Trophoblast cell (in vitro differentiated cells and primary cell): ENCODE measurements at regions not wholly inside any gene's neighbourhood (a gene's known extent, or its start where the extent isn't known, plus 50 kb on each side); places are given as distances from the start of the nearest gene placed in this dataset.
A peak's percentile ranks its signal among the peaks of the same experiment; 100 is the strongest.

Experiments used
- DNase-seq, 2 donors: peaks; one replicate each; pipeline ENCODE4 v3.0.0-alpha.2; 2016
- H2AFZ ChIP-seq: 2 replicates; pipeline ENCODE4 v1.6.1; 2013; ENCODE audit warnings: low read length, moderate library complexity, mild to moderate bottlenecking; ENCODE audit not compliant: insufficient read depth, poor library complexity
- H2AK5ac ChIP-seq: 2 replicates; pipeline ENCODE4 v1.6.1; 2013; ENCODE audit warnings: mild to moderate bottlenecking, low read length
- H2BK120ac ChIP-seq: 2 replicates; pipeline ENCODE4 v1.6.1; 2013; ENCODE audit warnings: low read length, mild to moderate bottlenecking, moderate library complexity; ENCODE audit not compliant: insufficient read depth, poor library complexity
- H2BK12ac ChIP-seq: 2 replicates; pipeline ENCODE4 v1.6.1; 2013; ENCODE audit warnings: mild to moderate bottlenecking, low read length, moderate library complexity
- H2BK5ac ChIP-seq: 2 replicates; pipeline ENCODE4 v1.6.1; 2013; ENCODE audit warnings: low read length, low read depth, moderate library complexity, mild to moderate bottlenecking; ENCODE audit not compliant: poor library complexity
- H3K14ac ChIP-seq: 2 replicates; pipeline ENCODE4 v1.6.1; 2013; ENCODE audit warnings: mild to moderate bottlenecking, low read length
- H3K18ac ChIP-seq: 2 replicates; pipeline ENCODE4 v1.6.1; 2013; ENCODE audit warnings: mild to moderate bottlenecking, low read length
- H3K23ac ChIP-seq: 2 replicates; pipeline ENCODE4 v1.6.1; 2013; ENCODE audit warnings: low read length
- H3K27ac ChIP-seq: 2 replicates; pipeline ENCODE4 v1.5.1; 2013; ENCODE audit warnings: low read depth, mild to moderate bottlenecking, inconsistent platforms, low read length, moderate library complexity
- H3K27me3 ChIP-seq: 2 replicates; pipeline ENCODE4 v1.6.1; 2013; ENCODE audit warnings: inconsistent platforms, mild to moderate bottlenecking, low read length, moderate library complexity; ENCODE audit not compliant: insufficient read depth
- H3K36me3 ChIP-seq, 2 experiments: 1 replicate in 1 of 2; 2 replicates in 1 of 2; pipeline ENCODE4 v1.6.1; 2013; ENCODE audit warnings: low read length in 2 of 2, mild to moderate bottlenecking in 2 of 2, moderate library complexity in 1 of 2; ENCODE audit not compliant: insufficient read depth in 2 of 2, control insufficient read depth in 1 of 2
- H3K4ac ChIP-seq: 2 replicates; pipeline ENCODE4 v1.6.1; 2013; ENCODE audit warnings: low read depth, mild to moderate bottlenecking, low read length, moderate library complexity
- H3K4me1 ChIP-seq, 2 experiments: 1 replicate in 1 of 2; 2 replicates in 1 of 2; pipeline ENCODE4 v1.6.1; 2013; ENCODE audit warnings: low read length in 2 of 2, mild to moderate bottlenecking in 2 of 2, moderate library complexity in 1 of 2; ENCODE audit not compliant: insufficient read depth in 2 of 2, control insufficient read depth in 1 of 2
- H3K4me2 ChIP-seq: 2 replicates; pipeline ENCODE4 v1.6.1; 2013; ENCODE audit warnings: inconsistent platforms, mild to moderate bottlenecking, low read length, moderate library complexity
- H3K4me3 ChIP-seq: 2 replicates; pipeline ENCODE4 v1.5.1; 2013; ENCODE audit warnings: mild to moderate bottlenecking, low read depth, low read length, inconsistent platforms
- H3K79me1 ChIP-seq: one replicate; pipeline ENCODE4 v1.6.1; 2013; ENCODE audit warnings: low read length
- H3K79me2 ChIP-seq: 2 replicates; pipeline ENCODE4 v1.6.1; 2013; ENCODE audit warnings: low read length, mild to moderate bottlenecking; ENCODE audit not compliant: control insufficient read depth, insufficient read depth, poor library complexity
- H3K9ac ChIP-seq: 2 replicates; pipeline ENCODE4 v1.6.1; 2013; ENCODE audit warnings: mild to moderate bottlenecking, low read length
- H3K9me3 ChIP-seq: 2 replicates; pipeline ENCODE4 v1.6.1; 2013; ENCODE audit warnings: low read depth, mild to moderate bottlenecking, control low read depth, inconsistent platforms, low read length; ENCODE audit not compliant: insufficient read depth
- H4K12ac ChIP-seq: 2 replicates; pipeline ENCODE4 v1.6.1; 2013; ENCODE audit warnings: low read depth, mild to moderate bottlenecking, low read length, moderate library complexity
- H4K8ac ChIP-seq: 2 replicates; pipeline ENCODE4 v1.6.1; 2013; ENCODE audit warnings: low read depth, mild to moderate bottlenecking, low read length, moderate library complexity
- H4K91ac ChIP-seq: one replicate; pipeline ENCODE4 v1.6.1; 2013; ENCODE audit warnings: low read depth, mild to moderate bottlenecking, low read length, moderate library complexity
- WGBS: extraction: QIAGEN DNeasy Blood & Tissue Kit; methylation state at CpG from one replicate; pipeline ENCODE4 v1.1.7; 2013; ENCODE audit warnings: missing lambda C conversion rate; ENCODE audit not compliant: insufficient read length, insufficient coverage; ENCODE audit errors: extremely low coverage; 5-methylcytosine and 5-hydroxymethylcytosine counted together

DNA sequence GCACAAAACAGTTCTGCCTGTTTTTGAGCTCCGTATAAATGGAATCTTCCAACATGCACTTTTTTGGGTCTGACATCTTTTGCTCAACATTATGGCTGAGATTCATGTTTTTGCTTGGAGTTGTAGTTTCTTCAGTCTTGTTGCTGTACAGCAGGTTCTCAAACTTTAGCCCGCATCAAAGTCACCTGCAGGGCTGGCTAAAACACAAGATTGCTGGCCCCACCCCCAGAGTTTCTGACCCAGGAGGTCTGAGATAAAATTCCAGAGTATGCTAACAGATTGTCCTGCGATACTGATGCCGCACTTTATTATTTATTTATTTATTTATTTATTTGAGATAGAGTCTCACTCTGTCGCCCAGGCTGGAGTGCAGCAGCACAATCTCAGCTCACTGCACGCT is 79.8 kb upstream of the WASF3 start:
- Histone ChIP-seq H3K36me3 (no peaks in the 10 kb centered on the region), H4K91ac (peak overlapping the region; percentile 83), H3K9ac (no peak overlapping the region), H3K18ac (no peak overlapping the region), H2BK120ac (peak overlapping the region; percentile 82), H3K9me3 (peaks cover 2% of the 10 kb centered on the region), H3K27me3 (no peaks in the 10 kb centered on the region), H3K4me2 (no peak overlapping the region), H3K14ac (no peak overlapping the region), H3K4ac (no peak overlapping the region), H2BK12ac (peak overlapping the region; percentile 58), H3K4me3 (no peak overlapping the region), H3K23ac (no peak overlapping the region), H3K27ac (peak overlapping the region; percentile 92), H4K8ac (no peak overlapping the region), H2BK5ac (peak overlapping the region; percentile 74), H2AK5ac (no peak overlapping the region), H3K4me1 (peaks cover 17 to 27% of the 10 kb centered on the region in 2 experiments), H2AFZ (no peak overlapping the region), H4K12ac (no peak overlapping the region), H3K79me1 (peaks cover 26% of the 10 kb centered on the region), H3K79me2 (peaks cover 7% of the 10 kb centered on the region)
- DNase-seq: peak; percentile 76 to 89
- no CpG with 5 or more reads among the region's 6 CpGs for WGBS

GRCh38 chr13:26480246-26480855 is 77.1 kb upstream of the WASF3 start:
- H4K12ac ChIP-seq: peak overlapping the region; percentile 25
- H3K4me3 ChIP-seq: no peak overlapping the region
- no peak overlapping the region for H3K23ac ChIP-seq
- H3K4ac ChIP-seq: no peak overlapping the region
- no peak overlapping the region for H2AK5ac ChIP-seq
- peak overlapping the region; percentile 94 for H4K91ac ChIP-seq
- peak overlapping the region; percentile 92 for H2BK12ac ChIP-seq
- H3K4me1 ChIP-seq: peaks cover 14 to 21% of the 10 kb centered on the region in 2 experiments
- H2BK5ac ChIP-seq: peak overlapping the region; percentile 45
- no peaks in the 10 kb centered on the region for H3K27me3 ChIP-seq
- H2AFZ ChIP-seq: peak overlapping the region; percentile 73
- peak overlapping the region; percentile 47 for H3K27ac ChIP-seq
- peak overlapping the region; percentile 91 for H4K8ac ChIP-seq
- H3K36me3 ChIP-seq: no peaks in the 10 kb centered on the region
- no CpG with 5 or more reads among the region's 10 CpGs for WGBS
- H3K79me2 ChIP-seq: peaks cover 7% of the 10 kb centered on the region
- H2BK120ac ChIP-seq: peak overlapping the region; percentile 88
- peak overlapping the region; percentile 75 for H3K18ac ChIP-seq
- peak overlapping the region; percentile 24 for H3K14ac ChIP-seq
- H3K9me3 ChIP-seq: no peaks in the 10 kb centered on the region
- H3K79me1 ChIP-seq: peaks cover 20% of the 10 kb centered on the region
- no peak overlapping the region for H3K4me2 ChIP-seq
- peak; percentile 61 to 81 for DNase-seq
- no peak overlapping the region for H3K9ac ChIP-seq

DNA sequence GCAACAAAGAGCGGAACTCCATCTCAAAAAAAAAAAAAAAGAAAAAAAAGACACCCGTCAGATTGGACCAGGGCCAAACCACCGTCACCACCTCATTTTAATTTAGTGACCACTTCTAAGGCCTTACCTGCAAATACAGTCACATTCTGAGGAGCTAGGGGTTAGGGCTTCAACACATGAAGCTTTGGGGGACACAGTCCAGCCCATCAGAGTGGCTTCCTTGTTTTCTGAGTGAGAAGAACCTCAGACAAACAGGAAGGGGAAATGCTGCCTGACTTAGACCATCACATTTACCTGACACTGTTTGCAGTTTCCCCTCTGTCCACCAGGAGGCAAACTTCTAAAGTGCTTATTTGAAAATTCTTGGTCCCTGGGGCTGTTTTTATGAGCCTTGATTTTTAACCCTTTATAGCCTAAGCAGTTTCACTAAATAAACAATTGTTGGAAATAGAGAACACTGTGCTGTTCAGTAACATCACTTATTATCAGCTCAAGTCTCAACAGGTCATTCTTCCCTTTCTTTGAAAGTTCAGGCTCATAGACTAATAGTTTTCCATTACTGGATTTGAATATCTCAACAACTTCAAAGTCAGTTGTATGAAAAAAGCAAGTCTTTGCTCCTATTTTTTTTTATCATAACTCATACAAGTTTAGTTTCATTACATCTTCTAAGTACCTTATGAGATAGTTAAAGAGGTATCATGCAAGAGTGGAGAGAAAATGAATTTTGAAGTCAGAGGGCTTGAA is 74.9 kb upstream of the WASF3 start:
- peak overlapping the region; percentile 81 for H2BK120ac ChIP-seq
- peak overlapping the region; percentile 75 for H2AFZ ChIP-seq
- WGBS: no CpG with 5 or more reads among the region's 3 CpGs
- no peak overlapping the region for H3K4me2 ChIP-seq
- no peak overlapping the region for H3K27ac ChIP-seq
- H3K4me3 ChIP-seq: no peak overlapping the region
- peak overlapping the region; percentile 88 for H2BK12ac ChIP-seq
- H3K36me3 ChIP-seq: no peaks in the 10 kb centered on the region
- H3K18ac ChIP-seq: no peak overlapping the region
- H4K8ac ChIP-seq: peak overlapping the region; percentile 66
- no peak overlapping the region for H2BK5ac ChIP-seq
- no peaks in the 10 kb centered on the region for H3K9me3 ChIP-seq
- peak overlapping the region; percentile 49 for H3K14ac ChIP-seq
- H3K9ac ChIP-seq: no peak overlapping the region
- H3K79me2 ChIP-seq: no peaks in the 10 kb centered on the region
- H2AK5ac ChIP-seq: no peak overlapping the region
- H3K23ac ChIP-seq: no peak overlapping the region
- no peak overlapping the region for H4K12ac ChIP-seq
- H3K4me1 ChIP-seq: peaks cover 4 to 6% of the 10 kb centered on the region in 2 experiments
- no peak overlapping the region for H3K4ac ChIP-seq
- H4K91ac ChIP-seq: peak overlapping the region; percentile 81
- H3K79me1 ChIP-seq: peaks cover 4% of the 10 kb centered on the region
- no peaks in the 10 kb centered on the region for H3K27me3 ChIP-seq
- DNase-seq: peak; percentile 60 to 86

GRCh38 chr13:26483546-26483945 is 73.9 kb upstream of the WASF3 start:
- DNase-seq: no peak
- H3K36me3 ChIP-seq: no peaks in the 10 kb centered on the region

More at GRCh38 chr13:26483546-26483945, 73.9 kb upstream of the WASF3 start:
- H3K9me3 ChIP-seq: no peaks in the 10 kb centered on the region
- no peak overlapping the region for H3K9ac ChIP-seq
- H3K27me3 ChIP-seq: no peaks in the 10 kb centered on the region
- no peak overlapping the region for H4K91ac ChIP-seq
- H3K79me1 ChIP-seq: peaks cover 4% of the 10 kb centered on the region
- no peak overlapping the region for H2BK12ac ChIP-seq
- H4K8ac ChIP-seq: no peak overlapping the region
- peaks cover 4 to 6% of the 10 kb centered on the region in 2 experiments for H3K4me1 ChIP-seq
- H3K14ac ChIP-seq: no peak overlapping the region
- no peak overlapping the region for H3K27ac ChIP-seq
- no CpG with 5 or more reads among the region's 9 CpGs for WGBS
- H3K18ac ChIP-seq: no peak overlapping the region
- no peak overlapping the region for H3K4me3 ChIP-seq
- no peak overlapping the region for H3K4ac ChIP-seq
- no peak overlapping the region for H3K23ac ChIP-seq
- H3K79me2 ChIP-seq: no peaks in the 10 kb centered on the region
- no peak overlapping the region for H2BK5ac ChIP-seq
- H2AK5ac ChIP-seq: peak overlapping the region; percentile 72
- no peak overlapping the region for H2BK120ac ChIP-seq
- H3K4me2 ChIP-seq: no peak overlapping the region
- no peak overlapping the region for H4K12ac ChIP-seq
- no peak overlapping the region for H2AFZ ChIP-seq
